ENCODE measurements at regions not wholly inside any gene's neighbourhood (a gene's known extent, or its start where the extent isn't known, plus 50 kb on each side); places are given as distances from the start of the nearest gene placed in this dataset.

GRCh38 chr16:13437413-13437795 lies 482.6 kb upstream of the ERCC4 start:
- DNase-seq (ENCODE audit: low spot score) (no peak), ATAC-seq (ENCODE audit: low FRiP score) (no peak)
- no peak for TF ChIP-seq CTCF (IDR thresholded peaks at IDR 0.05)

- ATAC-seq (ENCODE audit: low FRiP score), result no peak
- no peak for TF ChIP-seq CTCF (IDR thresholded peaks at IDR 0.05)
These were observed 481.9 kb upstream of the ERCC4 start for GRCh38 chr16:13438064-13438463.

GRCh38 chr16:13439766-13440165 lies 480.2 kb upstream of the ERCC4 start:
- DNase-seq (ENCODE audit: low spot score) (no peak), ATAC-seq (ENCODE audit: low FRiP score) (no peak)
- no peak for TF ChIP-seq CTCF (IDR thresholded peaks at IDR 0.05)

More at GRCh38 chr16:13438064-13438463, 481.9 kb upstream of the ERCC4 start:
- DNase-seq (ENCODE audit: low spot score), result no peak

- DNase-seq (ENCODE audit: low spot score), result no peak
- ATAC-seq (ENCODE audit: low FRiP score), result no peak
- TF ChIP-seq CTCF (IDR thresholded peaks at IDR 0.05), result no peak
These were observed 478.3 kb upstream of the ERCC4 start for GRCh38 chr16:13441675-13442074.

GRCh38 chr16:13448346-13448745 lies 471.6 kb upstream of the ERCC4 start:
- TF ChIP-seq CTCF (IDR thresholded peaks at IDR 0.05), result no peak
- DNase-seq (ENCODE audit: low spot score) (no peak), ATAC-seq (ENCODE audit: low FRiP score) (no peak)

- DNase-seq (ENCODE audit: low spot score) (no peak), ATAC-seq (ENCODE audit: low FRiP score) (no peak)
- TF ChIP-seq CTCF (IDR thresholded peaks at IDR 0.05), result no peak
These were observed 466.6 kb upstream of the ERCC4 start for GRCh38 chr16:13453325-13453724.

- TF ChIP-seq CTCF (IDR thresholded peaks at IDR 0.05), result no peak
- ATAC-seq (ENCODE audit: low FRiP score), result no peak
- no peak for DNase-seq (ENCODE audit: low spot score)
These were observed 465.9 kb upstream of the ERCC4 start for GRCh38 chr16:13453938-13454553.
